ENCODE measurements at regions not wholly inside any gene's neighbourhood (a gene's known extent, or its start where the extent isn't known, plus 50 kb on each side); places are given as distances from the start of the nearest gene placed in this dataset.
"Not testable (repeated sequence)": the region's sequence is repeated elsewhere in the genome, so short reads cannot be mapped to it uniquely, and the experiment has no call there.

GRCh38 chr1:121050097-121050496, 134.0 kb downstream of the FAM72B start:
- TF ChIP-seq USF1 (IDR thresholded peaks at IDR 0.05; ENCODE audit: borderline replicate concordance, low read depth); RAD21 (IDR thresholded peaks at IDR 0.05; ENCODE audit: low read length); CTCF (IDR thresholded peaks at IDR 0.05); GABPA (IDR thresholded peaks at IDR 0.05; ENCODE audit: low read depth); MAX (IDR thresholded peaks at IDR 0.05; ENCODE audit: low read depth); EP300 (IDR thresholded peaks at IDR 0.05; ENCODE audit: borderline replicate concordance in 1 of 2, low read depth in 1 of 2, low read length in 1 of 2); NRF1 (IDR thresholded peaks at IDR 0.05; ENCODE audit: low read depth, low read length): not testable (repeated sequence)

All from SK-N-SH (cell line).